ENCODE measurements at regions not wholly inside any gene's neighbourhood (a gene's known extent, or its start where the extent isn't known, plus 50 kb on each side); places are given as distances from the start of the nearest gene placed in this dataset.

DNA sequence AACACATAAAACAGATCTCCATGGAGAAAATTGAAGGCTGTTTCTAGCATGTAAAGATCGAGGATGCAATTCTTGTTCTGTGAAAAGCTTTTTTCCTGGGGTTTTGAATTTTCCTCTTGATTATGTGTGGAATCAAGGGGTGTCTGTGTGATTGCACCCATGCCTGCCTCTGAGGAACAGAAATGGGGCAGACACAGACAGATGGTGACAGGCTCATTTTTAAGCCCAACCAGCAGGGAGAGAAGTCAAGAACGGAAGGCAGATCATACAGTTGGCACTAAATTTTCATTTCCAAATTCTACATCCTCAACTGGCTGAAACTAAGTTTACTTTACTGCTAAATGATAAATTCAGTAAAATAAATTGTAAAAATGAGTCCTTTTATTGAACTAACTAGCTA lies 1037.7 kb upstream of the KLHL29 start:
- TF ChIP-seq, protein P1, sequence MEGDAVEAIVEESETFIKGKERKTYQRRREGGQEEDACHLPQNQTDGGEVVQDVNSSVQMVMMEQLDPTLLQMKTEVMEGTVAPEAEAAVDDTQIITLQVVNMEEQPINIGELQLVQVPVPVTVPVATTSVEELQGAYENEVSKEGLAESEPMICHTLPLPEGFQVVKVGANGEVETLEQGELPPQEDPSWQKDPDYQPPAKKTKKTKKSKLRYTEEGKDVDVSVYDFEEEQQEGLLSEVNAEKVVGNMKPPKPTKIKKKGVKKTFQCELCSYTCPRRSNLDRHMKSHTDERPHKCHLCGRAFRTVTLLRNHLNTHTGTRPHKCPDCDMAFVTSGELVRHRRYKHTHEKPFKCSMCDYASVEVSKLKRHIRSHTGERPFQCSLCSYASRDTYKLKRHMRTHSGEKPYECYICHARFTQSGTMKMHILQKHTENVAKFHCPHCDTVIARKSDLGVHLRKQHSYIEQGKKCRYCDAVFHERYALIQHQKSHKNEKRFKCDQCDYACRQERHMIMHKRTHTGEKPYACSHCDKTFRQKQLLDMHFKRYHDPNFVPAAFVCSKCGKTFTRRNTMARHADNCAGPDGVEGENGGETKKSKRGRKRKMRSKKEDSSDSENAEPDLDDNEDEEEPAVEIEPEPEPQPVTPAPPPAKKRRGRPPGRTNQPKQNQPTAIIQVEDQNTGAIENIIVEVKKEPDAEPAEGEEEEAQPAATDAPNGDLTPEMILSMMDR (IDR thresholded peaks at IDR 0.05; ENCODE audit: extremely low read depth, missing control alignments) = no peak
- DNase-seq (ENCODE audit: low spot score) = no peak

DNA sequence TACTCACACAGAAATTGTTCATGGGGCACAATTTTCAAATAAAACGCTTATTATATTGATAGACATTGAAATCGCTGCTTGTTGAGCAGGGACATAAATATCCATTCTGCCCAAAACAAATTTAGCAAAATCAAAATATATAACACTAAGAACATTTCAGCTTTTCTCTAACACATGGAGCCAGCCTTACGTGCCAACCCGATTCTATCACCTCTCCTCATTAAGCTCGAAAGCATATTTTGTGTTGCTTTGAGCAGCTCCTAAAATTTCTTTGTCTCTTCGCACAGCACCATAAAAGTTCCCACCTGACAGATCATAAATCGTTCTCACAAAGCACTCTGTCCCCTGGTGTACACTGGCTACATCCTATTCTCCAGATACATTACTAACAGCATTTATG lies 1034.4 kb upstream of the KLHL29 start:
- DNase-seq (ENCODE audit: low spot score) = no peak
- TF ChIP-seq, protein P1 (IDR thresholded peaks at IDR 0.05; ENCODE audit: extremely low read depth, missing control alignments) = no peak

DNA sequence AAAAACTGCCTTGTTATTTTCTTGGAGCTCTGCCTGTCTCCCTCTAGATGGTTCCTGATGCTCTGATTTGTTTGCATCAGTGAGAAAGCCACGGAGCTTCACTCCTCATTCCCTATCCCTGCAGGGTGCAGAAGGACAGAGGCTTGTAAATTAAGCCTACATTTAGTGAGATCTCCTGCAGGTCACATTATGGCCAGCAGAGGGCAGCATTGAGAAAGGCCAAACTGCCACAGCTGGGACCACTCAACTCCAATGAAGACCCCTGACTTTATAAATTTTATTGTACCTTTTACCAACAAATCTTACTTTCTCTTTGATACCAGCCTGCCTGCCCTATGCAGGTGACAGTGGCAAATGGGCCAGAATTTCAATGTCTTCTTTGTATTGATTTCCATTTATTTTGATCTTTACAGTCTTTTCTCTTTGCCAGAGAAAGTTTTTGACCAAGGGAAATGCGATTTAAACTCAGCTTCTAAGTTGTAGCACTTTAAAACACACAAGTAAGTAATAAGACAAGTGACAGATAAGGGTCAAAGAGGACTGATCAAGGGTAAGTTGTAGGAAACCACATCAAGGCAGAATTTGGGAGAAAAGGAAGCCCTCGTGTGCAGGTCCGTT lies 1029.1 kb upstream of the KLHL29 start:
- TF ChIP-seq, protein P1 (IDR thresholded peaks at IDR 0.05; ENCODE audit: extremely low read depth, missing control alignments) = peak; percentile 88

DNA sequence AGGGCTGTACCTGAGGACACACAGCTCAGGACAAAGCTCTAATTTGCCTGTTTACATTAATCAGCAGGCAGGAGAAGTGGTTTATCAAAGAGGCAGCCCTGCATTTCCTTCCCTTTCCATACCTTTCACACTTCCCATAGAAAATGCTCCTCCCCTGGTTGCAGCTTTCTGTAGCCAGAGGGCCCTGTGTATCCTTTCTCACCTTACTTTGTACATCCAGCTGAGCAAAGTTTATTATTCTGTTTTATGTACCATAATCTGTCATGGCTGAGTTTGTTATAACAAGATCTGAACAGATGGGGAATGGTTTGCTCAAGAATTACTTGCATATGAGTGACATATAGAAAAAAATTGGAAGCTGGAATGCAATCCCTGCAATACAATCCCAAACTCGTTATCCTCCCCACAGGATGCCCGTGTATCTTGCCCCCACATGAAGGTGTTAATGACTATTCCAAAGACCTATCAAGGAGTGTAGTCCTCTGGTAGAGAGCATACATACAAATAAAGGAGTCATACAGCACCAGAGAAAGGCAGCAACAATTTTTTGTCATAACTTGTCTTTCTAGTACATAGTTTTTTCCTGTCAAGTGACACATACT lies 1025.8 kb upstream of the KLHL29 start:
- TF ChIP-seq, protein P1 (IDR thresholded peaks at IDR 0.05; ENCODE audit: extremely low read depth, missing control alignments) = no peak
- no peak for DNase-seq (ENCODE audit: low spot score)

More for the DNA sequence above, 1029.1 kb upstream of the KLHL29 start:
- DNase-seq (ENCODE audit: low spot score) = peak; percentile 43

DNA sequence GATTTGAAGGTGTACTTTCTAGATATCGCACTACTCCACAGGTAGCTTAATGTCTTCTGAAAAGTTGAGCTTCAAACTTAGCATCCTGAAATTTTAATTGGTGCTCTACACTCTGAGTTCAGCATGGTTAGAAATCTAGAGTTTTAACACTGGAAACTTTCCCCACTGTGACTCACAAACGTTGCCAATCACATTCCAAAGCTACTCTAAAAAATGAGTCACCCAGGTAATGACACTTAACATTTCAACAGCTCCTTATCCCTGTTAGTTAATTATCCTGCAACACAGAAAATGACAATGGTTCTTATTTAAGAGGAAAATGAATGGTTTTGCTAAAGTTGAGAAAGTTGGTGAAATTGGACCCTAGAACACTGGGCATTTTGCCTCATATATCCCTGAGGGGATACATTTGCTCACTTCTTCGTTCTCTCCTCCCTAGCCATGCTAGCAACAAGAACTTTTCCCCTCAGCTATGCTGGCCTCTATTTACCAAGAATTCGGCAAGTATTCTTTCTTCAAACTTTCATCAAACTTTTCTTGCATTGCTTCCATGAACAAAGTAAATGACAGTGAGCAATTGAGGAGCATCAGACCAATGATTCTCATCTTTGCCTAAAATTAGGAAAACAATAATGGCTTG lies 1024.1 kb upstream of the KLHL29 start:
- TF ChIP-seq, protein P1 (IDR thresholded peaks at IDR 0.05; ENCODE audit: extremely low read depth, missing control alignments) = no peak
- no peak for DNase-seq (ENCODE audit: low spot score)

DNA sequence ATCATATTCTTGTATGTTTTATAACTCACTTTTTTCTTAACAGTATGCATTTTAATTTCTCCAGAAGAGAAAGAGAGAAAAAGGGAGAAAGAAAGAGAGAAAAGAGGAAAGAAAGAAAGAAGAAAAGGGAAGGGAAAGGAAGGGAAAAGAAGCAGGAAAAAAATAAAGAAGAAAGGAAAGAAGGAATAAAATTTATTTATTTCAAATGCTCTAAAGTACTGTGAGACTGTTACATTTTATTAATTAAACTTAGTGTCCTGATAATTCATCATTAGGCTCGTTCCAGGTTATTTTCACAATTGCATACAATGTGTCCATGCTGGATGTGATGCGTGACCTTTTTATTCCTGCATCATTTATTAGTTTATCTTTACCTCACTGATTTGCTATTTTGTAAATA lies 1023.4 kb upstream of the KLHL29 start:
- TF ChIP-seq, protein P1 (IDR thresholded peaks at IDR 0.05; ENCODE audit: extremely low read depth, missing control alignments) = no peak
- no peak for DNase-seq (ENCODE audit: low spot score)

DNA sequence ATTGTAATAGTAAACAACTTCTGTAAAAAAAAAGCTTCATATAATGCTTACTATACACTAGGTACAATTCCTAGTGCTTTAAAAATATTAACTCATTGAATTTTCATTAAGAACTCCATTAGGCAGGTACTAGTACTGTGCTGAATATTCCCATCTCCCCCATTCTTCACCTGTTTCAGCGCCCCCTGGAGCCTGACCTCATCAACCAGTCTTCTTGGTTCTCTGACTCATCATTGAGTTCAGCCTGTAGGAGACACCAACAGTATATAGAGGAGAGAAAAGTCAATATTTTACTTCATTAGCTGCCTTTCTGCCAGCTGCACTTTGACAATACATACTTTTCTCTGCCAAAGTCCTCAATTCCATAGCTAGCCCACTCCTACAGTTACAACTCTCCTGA lies 1009.9 kb upstream of the KLHL29 start:
- TF ChIP-seq, protein P1 (IDR thresholded peaks at IDR 0.05; ENCODE audit: extremely low read depth, missing control alignments) = no peak
- no peak for DNase-seq (ENCODE audit: low spot score)

Measured in GM20000 (cell line).